ENCODE measurements at regions not wholly inside any gene's neighbourhood (a gene's known extent, or its start where the extent isn't known, plus 50 kb on each side); places are given as distances from the start of the nearest gene placed in this dataset.

- no peak for DNase-seq (ENCODE audit: low read depth)
These were observed 513.1 kb upstream of the CNKSR2 start for GRCh38 chrX:20861113-20861512.

GRCh38 chrX:20857746-20858145 lies 516.5 kb upstream of the CNKSR2 start:
- DNase-seq (ENCODE audit: low read depth): no peak

- no peak for DNase-seq (ENCODE audit: low read depth)
These were observed 535.7 kb upstream of the CNKSR2 start for GRCh38 chrX:20838477-20838876.

- DNase-seq (ENCODE audit: low read depth): no peak
These were observed 544.3 kb upstream of the CNKSR2 start for GRCh38 chrX:20829665-20830491.

- no peak for DNase-seq (ENCODE audit: low read depth)
These were observed 548.2 kb upstream of the CNKSR2 start for GRCh38 chrX:20825984-20826383.

- no peak for DNase-seq (ENCODE audit: low read depth)
These were observed 537.3 kb upstream of the RPS6KA3 start for GRCh38 chrX:20803971-20804370.

GRCh38 chrX:20802036-20802435 lies 535.3 kb upstream of the RPS6KA3 start:
- no peak for DNase-seq (ENCODE audit: low read depth)

GRCh38 chrX:20796450-20796849 lies 529.7 kb upstream of the RPS6KA3 start:
- no peak for DNase-seq (ENCODE audit: low read depth)

GRCh38 chrX:20789103-20789502 lies 522.4 kb upstream of the RPS6KA3 start:
- DNase-seq (ENCODE audit: low read depth): no peak

GRCh38 chrX:20767346-20767745 lies 500.6 kb upstream of the RPS6KA3 start:
- DNase-seq (ENCODE audit: low read depth): no peak

GRCh38 chrX:20756585-20756984 lies 489.9 kb upstream of the RPS6KA3 start:
- no peak for DNase-seq (ENCODE audit: low read depth)

GRCh38 chrX:20753076-20753475 lies 486.4 kb upstream of the RPS6KA3 start:
- no peak for DNase-seq (ENCODE audit: low read depth)

- no peak for DNase-seq (ENCODE audit: low read depth)
These were observed 480.0 kb upstream of the RPS6KA3 start for GRCh38 chrX:20746690-20747089.

GRCh38 chrX:20743046-20743445 lies 476.3 kb upstream of the RPS6KA3 start:
- no peak for DNase-seq (ENCODE audit: low read depth)

- DNase-seq (ENCODE audit: low read depth): no peak
These were observed 475.4 kb upstream of the RPS6KA3 start for GRCh38 chrX:20742106-20742505.

GRCh38 chrX:20740443-20740842 lies 473.7 kb upstream of the RPS6KA3 start:
- no peak for DNase-seq (ENCODE audit: low read depth)

GRCh38 chrX:20739038-20739745 lies 472.5 kb upstream of the RPS6KA3 start:
- DNase-seq (ENCODE audit: low read depth): no peak

GRCh38 chrX:20729416-20729815 lies 462.7 kb upstream of the RPS6KA3 start:
- DNase-seq (ENCODE audit: low read depth): no peak

- no peak for DNase-seq (ENCODE audit: low read depth)
These were observed 460.7 kb upstream of the RPS6KA3 start for GRCh38 chrX:20727447-20727846.

GRCh38 chrX:20720954-20721626 lies 454.4 kb upstream of the RPS6KA3 start:
- DNase-seq (ENCODE audit: low read depth): no peak

GRCh38 chrX:20718592-20719380 lies 452.1 kb upstream of the RPS6KA3 start:
- no peak for DNase-seq (ENCODE audit: low read depth)

- no peak for DNase-seq (ENCODE audit: low read depth)
These were observed 448.5 kb upstream of the RPS6KA3 start for GRCh38 chrX:20715176-20715575.
